HFF-Myc (cell line): ENCODE measurements at regions not wholly inside any gene's neighbourhood (a gene's known extent, or its start where the extent isn't known, plus 50 kb on each side); places are given as distances from the start of the nearest gene placed in this dataset.

ENCODE experiments used
- DNase-seq: peaks from one replicate; pipeline ENCODE4 v3.0.0-alpha.2; 2011; ENCODE audit warnings: low read depth; ENCODE audit errors: extremely low read depth
- H3K4me3 ChIP-seq: replicated peaks from 2 replicates; pipeline ENCODE4 v1.5.1; 2011; ENCODE audit warnings: low read depth, mild to moderate bottlenecking, control low read depth, low read length
- CTCF ChIP-seq: IDR thresholded peaks from 2 replicates; pipeline ENCODE4 v1.5.1; 2012; ENCODE audit warnings: mild to moderate bottlenecking, low read depth, low read length, control low read depth; ENCODE audit errors: missing control alignments

- no peak for DNase-seq
- no peak for TF ChIP-seq CTCF
- no peak overlapping the region for H3K4me3 ChIP-seq
Observed at GRCh38 chr10:90992462-90992861, 71.6 kb upstream of the ANKRD1 start.

GRCh38 chr10:90993340-90993739 lies 72.5 kb upstream of the ANKRD1 start:
- TF ChIP-seq CTCF: no peak
- no peak overlapping the region for H3K4me3 ChIP-seq
- DNase-seq: no peak

- H3K4me3 ChIP-seq: no peak overlapping the region
- DNase-seq: no peak
- no peak for TF ChIP-seq CTCF
Observed at GRCh38 chr10:90997670-90998069, 76.8 kb upstream of the ANKRD1 start.

- no peak for DNase-seq
- H3K4me3 ChIP-seq: no peak overlapping the region
- no peak for TF ChIP-seq CTCF
Observed at GRCh38 chr10:90998733-90999511, 78.0 kb upstream of the ANKRD1 start.

GRCh38 chr10:90999512-91000172 lies 78.8 kb upstream of the ANKRD1 start:
- H3K4me3 ChIP-seq: no peak overlapping the region
- TF ChIP-seq CTCF: no peak

GRCh38 chr10:91000470-91000869 lies 79.6 kb upstream of the ANKRD1 start:
- no peak overlapping the region for H3K4me3 ChIP-seq
- no peak for DNase-seq
- no peak for TF ChIP-seq CTCF

More at GRCh38 chr10:90999512-91000172, 78.8 kb upstream of the ANKRD1 start:
- no peak for DNase-seq

- no peak overlapping the region for H3K4me3 ChIP-seq
- TF ChIP-seq CTCF: no peak
- DNase-seq: no peak
Observed at GRCh38 chr10:91000985-91001384, 80.1 kb upstream of the ANKRD1 start.
